ENCODE measurements at regions not wholly inside any gene's neighbourhood (a gene's known extent, or its start where the extent isn't known, plus 50 kb on each side); places are given as distances from the start of the nearest gene placed in this dataset.

DNA sequence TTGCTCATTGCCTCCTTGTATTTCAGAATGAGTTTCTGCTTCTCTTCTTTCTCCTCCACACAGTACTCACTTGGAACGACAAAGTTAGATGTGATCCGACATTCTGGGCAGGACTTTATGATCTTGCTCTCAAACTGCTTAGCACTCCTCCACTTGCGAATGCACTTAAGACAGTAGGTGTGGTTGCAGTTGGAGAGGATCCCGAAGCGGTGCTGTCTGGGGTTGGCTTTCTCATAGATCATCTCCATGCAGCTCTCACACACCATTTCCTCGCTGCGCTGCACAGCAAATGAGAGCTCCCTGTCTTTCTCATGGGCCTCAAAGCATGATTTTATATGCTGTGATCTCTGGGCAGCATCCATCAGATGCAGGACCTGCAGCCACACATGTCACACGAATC, 245.7 kb downstream of the C12orf50 start:
- TF ChIP-seq, protein P1, sequence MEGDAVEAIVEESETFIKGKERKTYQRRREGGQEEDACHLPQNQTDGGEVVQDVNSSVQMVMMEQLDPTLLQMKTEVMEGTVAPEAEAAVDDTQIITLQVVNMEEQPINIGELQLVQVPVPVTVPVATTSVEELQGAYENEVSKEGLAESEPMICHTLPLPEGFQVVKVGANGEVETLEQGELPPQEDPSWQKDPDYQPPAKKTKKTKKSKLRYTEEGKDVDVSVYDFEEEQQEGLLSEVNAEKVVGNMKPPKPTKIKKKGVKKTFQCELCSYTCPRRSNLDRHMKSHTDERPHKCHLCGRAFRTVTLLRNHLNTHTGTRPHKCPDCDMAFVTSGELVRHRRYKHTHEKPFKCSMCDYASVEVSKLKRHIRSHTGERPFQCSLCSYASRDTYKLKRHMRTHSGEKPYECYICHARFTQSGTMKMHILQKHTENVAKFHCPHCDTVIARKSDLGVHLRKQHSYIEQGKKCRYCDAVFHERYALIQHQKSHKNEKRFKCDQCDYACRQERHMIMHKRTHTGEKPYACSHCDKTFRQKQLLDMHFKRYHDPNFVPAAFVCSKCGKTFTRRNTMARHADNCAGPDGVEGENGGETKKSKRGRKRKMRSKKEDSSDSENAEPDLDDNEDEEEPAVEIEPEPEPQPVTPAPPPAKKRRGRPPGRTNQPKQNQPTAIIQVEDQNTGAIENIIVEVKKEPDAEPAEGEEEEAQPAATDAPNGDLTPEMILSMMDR (IDR thresholded peaks at IDR 0.05; ENCODE audit: low read length) = no peak
- TF ChIP-seq EZH2 (IDR thresholded peaks at IDR 0.05; ENCODE audit: borderline replicate concordance, low read length) = no peak

Data from OCI-LY1 (cell line).